Spleen (tissue), 7 donors: ENCODE measurements at regions not wholly inside any gene's neighbourhood (a gene's known extent, or its start where the extent isn't known, plus 50 kb on each side); places are given as distances from the start of the nearest gene placed in this dataset.

Experiments used
- POLR2AphosphoS5 ChIP-seq, 3 donors: sonication (generic); formaldehyde crosslinking; IDR thresholded peaks; one replicate each; pipeline ENCODE4 v1.5.1; 2017; ENCODE audit warnings: antibody characterized with exemption in 3 of 3
- TF ChIP-seq, protein P1 (sequence below), 11 experiments: fragments of 200-600 bp in 7 of 11; fragments of 450-650 bp in 4 of 11; sonication (generic) in 4 of 11; IDR thresholded peaks in 8 of 11; conservative IDR thresholded peaks in 3 of 11; 1 replicate in 7 of 11; 2 replicates in 4 of 11; pipeline versions ENCODE4 v1.4.0 to v1.8.0; 2016 to 2021; ENCODE audit warnings: antibody characterized with exemption in 11 of 11, inconsistent platforms in 4 of 11, mild to moderate bottlenecking in 1 of 11
- donor health status: DM: no; HTN: no; CAD: no; lungs with moderate emphysema.
- donor health status: DM: no; HTN: no; CAD: no.
- donor health status: DM: no; HTN: no; CAD: no.

DNA sequence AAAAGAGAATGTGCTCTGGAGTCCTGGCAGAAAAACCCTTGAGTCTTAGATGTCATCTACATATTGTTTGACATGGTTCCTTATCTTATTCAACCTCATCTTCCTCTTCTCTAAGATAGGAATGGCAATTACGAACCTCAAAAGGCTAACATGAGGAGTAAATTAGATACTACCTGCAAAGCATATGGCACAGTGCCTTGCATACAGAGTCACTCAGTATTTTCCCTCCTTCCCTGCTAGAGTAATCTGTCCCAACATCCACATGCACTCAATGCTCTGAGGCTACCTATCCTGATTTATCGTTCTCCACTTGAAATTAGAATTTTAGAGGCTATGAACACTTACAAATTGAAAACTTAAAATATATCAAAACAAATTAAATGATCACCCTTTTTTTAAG, 386.7 kb downstream of the RSL24D1 start:
- TF ChIP-seq, protein P1, sequence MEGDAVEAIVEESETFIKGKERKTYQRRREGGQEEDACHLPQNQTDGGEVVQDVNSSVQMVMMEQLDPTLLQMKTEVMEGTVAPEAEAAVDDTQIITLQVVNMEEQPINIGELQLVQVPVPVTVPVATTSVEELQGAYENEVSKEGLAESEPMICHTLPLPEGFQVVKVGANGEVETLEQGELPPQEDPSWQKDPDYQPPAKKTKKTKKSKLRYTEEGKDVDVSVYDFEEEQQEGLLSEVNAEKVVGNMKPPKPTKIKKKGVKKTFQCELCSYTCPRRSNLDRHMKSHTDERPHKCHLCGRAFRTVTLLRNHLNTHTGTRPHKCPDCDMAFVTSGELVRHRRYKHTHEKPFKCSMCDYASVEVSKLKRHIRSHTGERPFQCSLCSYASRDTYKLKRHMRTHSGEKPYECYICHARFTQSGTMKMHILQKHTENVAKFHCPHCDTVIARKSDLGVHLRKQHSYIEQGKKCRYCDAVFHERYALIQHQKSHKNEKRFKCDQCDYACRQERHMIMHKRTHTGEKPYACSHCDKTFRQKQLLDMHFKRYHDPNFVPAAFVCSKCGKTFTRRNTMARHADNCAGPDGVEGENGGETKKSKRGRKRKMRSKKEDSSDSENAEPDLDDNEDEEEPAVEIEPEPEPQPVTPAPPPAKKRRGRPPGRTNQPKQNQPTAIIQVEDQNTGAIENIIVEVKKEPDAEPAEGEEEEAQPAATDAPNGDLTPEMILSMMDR (IDR thresholded peaks at IDR 0.05 in 8 of 11, conservative IDR thresholded peaks at IDR 0.05 in 3 of 11), result no peak
- TF ChIP-seq POLR2AphosphoS5 (IDR thresholded peaks at IDR 0.05), result no peak
